Chondrocyte (in vitro differentiated cells): ENCODE measurements at regions not wholly inside any gene's neighbourhood (a gene's known extent, or its start where the extent isn't known, plus 50 kb on each side); places are given as distances from the start of the nearest gene placed in this dataset.

Experiments
- DNase-seq: peaks from one replicate; pipeline ENCODE4 v3.0.0; 2021; ENCODE audit warnings: mixed read lengths, low spot score
- H3K27ac Mint-ChIP-seq: one replicate; pipeline ENCODE4 v1.8.0; 2021; ENCODE audit warnings: mild to moderate bottlenecking, moderate library complexity, mixed read lengths; ENCODE audit not compliant: unreplicated experiment
- H3K27me3 Mint-ChIP-seq: 2 replicates; pipeline ENCODE4 v1.8.0; 2021; ENCODE audit warnings: low read depth, mixed read lengths
- H3K36me3 Mint-ChIP-seq: 2 replicates; pipeline ENCODE4 v1.8.0; 2021; ENCODE audit warnings: low read depth, mixed read lengths
- H3K4me1 Mint-ChIP-seq: 2 replicates; pipeline ENCODE4 v1.8.0; 2021; ENCODE audit warnings: low read depth, mild to moderate bottlenecking, mixed read lengths
- H3K4me3 Mint-ChIP-seq: one replicate; pipeline ENCODE4 v1.8.0; 2021; ENCODE audit warnings: mild to moderate bottlenecking, moderate library complexity, mixed read lengths; ENCODE audit not compliant: unreplicated experiment
- H3K9me3 Mint-ChIP-seq: 2 replicates; pipeline ENCODE4 v1.8.0; 2021; ENCODE audit warnings: low read depth, mixed read lengths
- TF ChIP-seq, protein P1 (sequence below): fragments of 200-600 bp; sonication (generic); IDR thresholded peaks from 2 replicates; pipeline ENCODE4 v1.5.0; 2021; ENCODE audit warnings: antibody characterized with exemption, mild to moderate bottlenecking, moderate library complexity

DNA sequence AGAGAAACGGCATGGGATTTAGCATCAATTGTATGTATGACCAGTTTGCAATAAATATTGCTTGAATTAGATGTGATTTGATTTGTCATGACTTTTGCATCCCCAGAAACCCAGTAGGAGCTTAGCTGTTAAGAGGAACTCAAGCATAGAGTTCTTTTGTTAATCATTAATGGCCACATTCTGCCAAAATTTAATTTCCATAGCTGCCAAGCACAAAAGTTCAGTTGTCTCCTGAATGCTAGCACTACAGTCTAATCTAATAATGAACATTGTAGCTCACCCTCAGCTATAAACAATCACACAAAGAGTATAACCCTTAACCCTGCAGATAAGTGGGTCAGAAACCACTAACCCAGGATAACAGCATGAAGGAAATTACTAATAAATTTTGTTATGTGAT, 169.8 kb upstream of the GRAMD2B start:
- H3K27me3 Mint-ChIP-seq: no peaks in the 10 kb centered on the region
- H3K4me1 Mint-ChIP-seq: no peaks in the 10 kb centered on the region
- no peak for DNase-seq
- TF ChIP-seq, protein P1, sequence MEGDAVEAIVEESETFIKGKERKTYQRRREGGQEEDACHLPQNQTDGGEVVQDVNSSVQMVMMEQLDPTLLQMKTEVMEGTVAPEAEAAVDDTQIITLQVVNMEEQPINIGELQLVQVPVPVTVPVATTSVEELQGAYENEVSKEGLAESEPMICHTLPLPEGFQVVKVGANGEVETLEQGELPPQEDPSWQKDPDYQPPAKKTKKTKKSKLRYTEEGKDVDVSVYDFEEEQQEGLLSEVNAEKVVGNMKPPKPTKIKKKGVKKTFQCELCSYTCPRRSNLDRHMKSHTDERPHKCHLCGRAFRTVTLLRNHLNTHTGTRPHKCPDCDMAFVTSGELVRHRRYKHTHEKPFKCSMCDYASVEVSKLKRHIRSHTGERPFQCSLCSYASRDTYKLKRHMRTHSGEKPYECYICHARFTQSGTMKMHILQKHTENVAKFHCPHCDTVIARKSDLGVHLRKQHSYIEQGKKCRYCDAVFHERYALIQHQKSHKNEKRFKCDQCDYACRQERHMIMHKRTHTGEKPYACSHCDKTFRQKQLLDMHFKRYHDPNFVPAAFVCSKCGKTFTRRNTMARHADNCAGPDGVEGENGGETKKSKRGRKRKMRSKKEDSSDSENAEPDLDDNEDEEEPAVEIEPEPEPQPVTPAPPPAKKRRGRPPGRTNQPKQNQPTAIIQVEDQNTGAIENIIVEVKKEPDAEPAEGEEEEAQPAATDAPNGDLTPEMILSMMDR: no peak
- H3K36me3 Mint-ChIP-seq: no peaks in the 10 kb centered on the region
- H3K9me3 Mint-ChIP-seq: peaks cover 8% of the 10 kb centered on the region
- no peak overlapping the region for H3K4me3 Mint-ChIP-seq
- H3K27ac Mint-ChIP-seq: no peak overlapping the region

DNA sequence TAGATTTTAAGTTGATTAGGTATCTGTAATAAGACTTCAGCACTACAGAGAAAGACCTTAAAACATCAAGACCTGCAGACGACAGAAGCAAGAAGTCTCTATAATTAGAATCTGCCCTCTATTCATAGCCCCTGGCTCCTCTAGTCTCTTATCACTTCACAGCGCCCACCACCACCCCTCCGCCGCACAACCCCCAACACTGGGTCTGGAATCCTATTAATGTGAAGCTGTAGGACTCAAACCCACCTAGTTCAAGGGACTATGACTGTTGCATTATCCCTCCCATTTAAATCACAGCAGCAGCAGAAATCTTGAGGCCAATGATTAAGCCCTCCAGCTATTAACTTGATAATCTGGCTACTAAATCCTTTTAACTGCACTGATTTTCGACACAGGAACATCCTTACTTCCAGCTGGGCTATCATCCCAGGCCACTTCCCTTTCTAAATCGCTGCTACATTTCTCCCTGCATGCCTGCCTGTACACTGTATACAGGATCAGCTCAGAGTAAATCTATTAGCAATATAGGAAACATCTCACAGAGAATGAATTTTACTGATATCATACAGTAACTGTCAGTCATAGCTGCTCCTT, 159.5 kb upstream of the GRAMD2B start:
- H3K9me3 Mint-ChIP-seq: peaks cover 25% of the 10 kb centered on the region
- TF ChIP-seq, protein P1: no peak
- no peak overlapping the region for H3K27ac Mint-ChIP-seq
- no peak for DNase-seq
- H3K4me3 Mint-ChIP-seq: no peak overlapping the region
- peaks cover 7% of the 10 kb centered on the region for H3K36me3 Mint-ChIP-seq
- peaks cover 14% of the 10 kb centered on the region for H3K4me1 Mint-ChIP-seq
- no peaks in the 10 kb centered on the region for H3K27me3 Mint-ChIP-seq

DNA sequence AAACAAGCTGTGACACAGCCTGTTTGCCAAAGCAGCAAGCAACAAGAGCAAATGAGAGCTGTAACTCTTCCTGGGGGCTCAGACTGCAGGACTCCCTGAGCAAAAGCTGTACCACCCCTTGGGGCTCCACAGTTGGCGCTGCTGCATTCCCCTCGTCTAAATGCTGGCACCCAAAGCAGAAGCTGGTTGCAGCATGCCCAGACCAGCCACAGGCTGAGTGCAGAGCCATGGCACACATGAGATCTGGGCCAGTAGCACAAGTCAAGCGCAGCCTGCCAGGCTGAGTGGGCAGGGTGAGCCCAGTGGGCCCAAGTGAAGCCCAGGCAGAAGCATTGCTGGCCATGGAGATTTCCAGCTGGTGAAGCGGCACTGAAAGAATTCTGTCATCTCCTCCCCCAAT, 157.3 kb upstream of the GRAMD2B start:
- peaks cover 14% of the 10 kb centered on the region for H3K4me1 Mint-ChIP-seq

DNA sequence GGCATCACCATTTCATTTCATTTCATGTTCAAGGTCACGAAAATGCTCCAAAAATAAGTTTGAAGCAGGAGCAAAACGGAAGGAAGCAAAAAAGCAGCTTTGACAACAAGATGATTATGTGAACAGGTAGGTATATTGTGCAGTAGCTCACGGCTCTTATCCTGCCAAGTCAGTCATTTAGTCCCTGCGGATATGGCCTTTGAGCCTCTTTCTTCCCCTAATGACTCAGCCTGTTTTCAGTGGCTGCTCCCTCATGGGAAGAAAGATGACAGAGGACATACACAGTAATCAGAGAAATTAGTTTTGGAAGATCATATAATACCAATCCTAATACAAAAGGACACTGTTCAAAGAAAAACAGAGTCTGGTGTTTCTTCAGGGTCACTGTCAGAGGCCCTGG, 155.8 kb upstream of the GRAMD2B start:
- TF ChIP-seq, protein P1: no peak
- H3K9me3 Mint-ChIP-seq: no peaks in the 10 kb centered on the region
- DNase-seq: no peak

More for the DNA sequence above, 157.3 kb upstream of the GRAMD2B start:
- Mint-ChIP-seq H3K27ac (no peak overlapping the region), H3K36me3 (peaks cover 3% of the 10 kb centered on the region), H3K4me3 (no peak overlapping the region), H3K9me3 (peaks cover 13% of the 10 kb centered on the region), H3K27me3 (no peaks in the 10 kb centered on the region)
- TF ChIP-seq, protein P1: no peak
- no peak for DNase-seq

DNA sequence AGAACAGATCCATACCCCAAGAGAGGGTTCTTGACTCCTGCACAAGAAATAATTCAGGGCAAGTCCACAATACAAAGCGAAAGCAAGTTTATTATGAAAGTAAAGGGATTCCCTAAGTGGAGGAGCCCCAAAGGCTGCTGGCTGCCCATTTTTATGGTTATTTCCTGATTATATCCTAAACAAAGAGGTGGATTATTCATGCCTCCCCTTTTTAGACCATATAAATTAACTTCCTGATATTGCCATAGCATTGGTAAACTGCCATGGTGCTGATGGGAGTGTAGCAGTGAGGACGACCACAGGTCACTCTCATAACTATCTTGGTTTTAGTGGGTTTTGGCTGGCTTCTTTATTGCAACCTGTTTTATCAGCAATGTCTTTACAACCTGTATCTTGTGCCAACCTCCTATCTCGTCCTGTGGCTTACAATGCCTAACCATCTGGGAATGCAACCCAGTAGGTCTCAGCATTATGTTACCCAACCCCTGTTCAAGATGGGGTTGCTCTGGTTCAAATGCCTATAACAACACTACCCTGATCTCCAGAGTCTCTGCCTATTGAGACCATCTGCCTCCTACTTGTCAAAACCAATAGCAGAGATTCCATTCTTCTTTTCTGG, 154.4 kb upstream of the GRAMD2B start:
- H3K4me1 Mint-ChIP-seq: peaks cover 6% of the 10 kb centered on the region
- no peaks in the 10 kb centered on the region for H3K9me3 Mint-ChIP-seq
- H3K27me3 Mint-ChIP-seq: no peaks in the 10 kb centered on the region
- no peaks in the 10 kb centered on the region for H3K36me3 Mint-ChIP-seq
- no peak overlapping the region for H3K4me3 Mint-ChIP-seq
- DNase-seq: no peak
- H3K27ac Mint-ChIP-seq: no peak overlapping the region
- TF ChIP-seq, protein P1: no peak

More for the DNA sequence above, 155.8 kb upstream of the GRAMD2B start:
- no peaks in the 10 kb centered on the region for H3K36me3 Mint-ChIP-seq
- H3K27ac Mint-ChIP-seq: no peak overlapping the region
- no peaks in the 10 kb centered on the region for H3K27me3 Mint-ChIP-seq
- H3K4me1 Mint-ChIP-seq: peaks cover 16% of the 10 kb centered on the region
- no peak overlapping the region for H3K4me3 Mint-ChIP-seq
